ENCODE measurements at regions not wholly inside any gene's neighbourhood (a gene's known extent, or its start where the extent isn't known, plus 50 kb on each side); places are given as distances from the start of the nearest gene placed in this dataset.

GRCh38 chr12:46884362-46884761 lies 58.6 kb upstream of the SLC38A4 start:
- DNase-seq (ENCODE audit: low read depth): no peak
- no peak overlapping the region for H3K4me3 ChIP-seq (ENCODE audit: low read depth, low read length)
- TF ChIP-seq CTCF (IDR thresholded peaks at IDR 0.05; ENCODE audit: low read depth, low read length) (no peak), POLR2A (IDR thresholded peaks at IDR 0.05; ENCODE audit: extremely low read depth, insufficient read length) (no peak), MYC (IDR thresholded peaks at IDR 0.05; ENCODE audit: low read depth, low read length) (no peak), MAX (IDR thresholded peaks at IDR 0.05; ENCODE audit: low read depth, low read length) (no peak)

GRCh38 chr12:46886541-46887041 lies 60.8 kb upstream of the SLC38A4 start:
- DNase-seq (ENCODE audit: low read depth): no peak

GRCh38 chr12:46887870-46888269 lies 62.1 kb upstream of the SLC38A4 start:
- H3K4me3 ChIP-seq (ENCODE audit: low read depth, low read length): no peak overlapping the region
- no peak for DNase-seq (ENCODE audit: low read depth)
- TF ChIP-seq MYC (IDR thresholded peaks at IDR 0.05; ENCODE audit: low read depth, low read length) (no peak), POLR2A (IDR thresholded peaks at IDR 0.05; ENCODE audit: extremely low read depth, insufficient read length) (no peak), CTCF (IDR thresholded peaks at IDR 0.05; ENCODE audit: low read depth, low read length) (no peak), MAX (IDR thresholded peaks at IDR 0.05; ENCODE audit: low read depth, low read length) (no peak)

More at GRCh38 chr12:46886541-46887041, 60.8 kb upstream of the SLC38A4 start:
- TF ChIP-seq MAX (IDR thresholded peaks at IDR 0.05; ENCODE audit: low read depth, low read length): no peak
- TF ChIP-seq CTCF (IDR thresholded peaks at IDR 0.05; ENCODE audit: low read depth, low read length): no peak
- no peak for TF ChIP-seq MYC (IDR thresholded peaks at IDR 0.05; ENCODE audit: low read depth, low read length)
- no peak for TF ChIP-seq POLR2A (IDR thresholded peaks at IDR 0.05; ENCODE audit: extremely low read depth, insufficient read length)
- H3K4me3 ChIP-seq (ENCODE audit: low read depth, low read length): no peak overlapping the region

GRCh38 chr12:46888568-46888967 lies 62.8 kb upstream of the SLC38A4 start:
- no peak for DNase-seq (ENCODE audit: low read depth)
- TF ChIP-seq POLR2A (IDR thresholded peaks at IDR 0.05; ENCODE audit: extremely low read depth, insufficient read length) (no peak), CTCF (IDR thresholded peaks at IDR 0.05; ENCODE audit: low read depth, low read length) (no peak), MAX (IDR thresholded peaks at IDR 0.05; ENCODE audit: low read depth, low read length) (no peak), MYC (IDR thresholded peaks at IDR 0.05; ENCODE audit: low read depth, low read length) (no peak)
- no peak overlapping the region for H3K4me3 ChIP-seq (ENCODE audit: low read depth, low read length)

- no peak overlapping the region for H3K4me3 ChIP-seq (ENCODE audit: low read depth, low read length)
- TF ChIP-seq CTCF (IDR thresholded peaks at IDR 0.05; ENCODE audit: low read depth, low read length): no peak
- no peak for TF ChIP-seq MAX (IDR thresholded peaks at IDR 0.05; ENCODE audit: low read depth, low read length)
- no peak for TF ChIP-seq POLR2A (IDR thresholded peaks at IDR 0.05; ENCODE audit: extremely low read depth, insufficient read length)
- no peak for TF ChIP-seq MYC (IDR thresholded peaks at IDR 0.05; ENCODE audit: low read depth, low read length)
- no peak for DNase-seq (ENCODE audit: low read depth)
Observed at GRCh38 chr12:46891306-46891705, 65.5 kb upstream of the SLC38A4 start.

Data from NB4 (cell line).